Brain microvascular endothelial cell (primary cell): ENCODE measurements at regions not wholly inside any gene's neighbourhood (a gene's known extent, or its start where the extent isn't known, plus 50 kb on each side); places are given as distances from the start of the nearest gene placed in this dataset.

Source experiments
- DNase-seq: peaks from one replicate; pipeline ENCODE4 v3.0.0-alpha.2; 2020
- H3K27ac ChIP-seq: fragments of 250-450 bp; sonication (Bioruptor Pico); 2 replicates; pipeline ENCODE4 v1.5.1; 2020; ENCODE audit warnings: mild to moderate bottlenecking, moderate library complexity
- H3K27me3 ChIP-seq: fragments of 250-450 bp; sonication (Bioruptor Pico); replicated peaks from 2 replicates; pipeline ENCODE4 v1.5.1; 2020; ENCODE audit warnings: mild to moderate bottlenecking
- H3K36me3 ChIP-seq: fragments of 250-450 bp; sonication (Bioruptor Pico); replicated peaks from 2 replicates; pipeline ENCODE4 v1.5.1; 2020; ENCODE audit warnings: mild to moderate bottlenecking
- H3K4me3 ChIP-seq: 2 replicates; pipeline ENCODE4 v1.5.1; 2011; ENCODE audit warnings: low read depth, mild to moderate bottlenecking, control low read depth, low read length, moderate library complexity
- CTCF ChIP-seq: IDR thresholded peaks from 2 replicates; pipeline ENCODE4 v1.5.1; 2011; ENCODE audit warnings: low read depth, mild to moderate bottlenecking, moderate library complexity, low read length, control low read depth, inconsistent platforms; ENCODE audit errors: missing control alignments
- in situ Hi-C: cut with HindIII; loops from 2 replicates; pipeline ENCODE4 v1.10.0; 2017; ENCODE audit warnings: low sequenced_read_pairs, low pct_ligation_motif_present

- TF ChIP-seq CTCF, result no peak
- H3K27ac ChIP-seq, result no peak overlapping the region
- no peak for DNase-seq
- no peak overlapping the region for H3K4me3 ChIP-seq
- H3K36me3 ChIP-seq, result no peaks in the 10 kb centered on the region
- in situ Hi-C loops, result no loop called here
- no peaks in the 10 kb centered on the region for H3K27me3 ChIP-seq
These were observed 763.6 kb upstream of the EEF2KMT start for GRCh38 chr16:5861241-5861640.

GRCh38 chr16:5858180-5858579 is 760.6 kb upstream of the EEF2KMT start:
- H3K4me3 ChIP-seq, result no peak overlapping the region
- in situ Hi-C loops, result no loop called here
- H3K36me3 ChIP-seq, result no peaks in the 10 kb centered on the region
- no peak for TF ChIP-seq CTCF
- H3K27ac ChIP-seq, result no peak overlapping the region
- H3K27me3 ChIP-seq, result no peaks in the 10 kb centered on the region
- no peak for DNase-seq

GRCh38 chr16:5854027-5854426 is 756.4 kb upstream of the EEF2KMT start:
- no peak for TF ChIP-seq CTCF
- H3K27me3 ChIP-seq, result no peaks in the 10 kb centered on the region
- DNase-seq, result no peak
- in situ Hi-C loops, result no loop called here
- H3K36me3 ChIP-seq, result no peaks in the 10 kb centered on the region
- no peak overlapping the region for H3K27ac ChIP-seq
- no peak overlapping the region for H3K4me3 ChIP-seq

DNA sequence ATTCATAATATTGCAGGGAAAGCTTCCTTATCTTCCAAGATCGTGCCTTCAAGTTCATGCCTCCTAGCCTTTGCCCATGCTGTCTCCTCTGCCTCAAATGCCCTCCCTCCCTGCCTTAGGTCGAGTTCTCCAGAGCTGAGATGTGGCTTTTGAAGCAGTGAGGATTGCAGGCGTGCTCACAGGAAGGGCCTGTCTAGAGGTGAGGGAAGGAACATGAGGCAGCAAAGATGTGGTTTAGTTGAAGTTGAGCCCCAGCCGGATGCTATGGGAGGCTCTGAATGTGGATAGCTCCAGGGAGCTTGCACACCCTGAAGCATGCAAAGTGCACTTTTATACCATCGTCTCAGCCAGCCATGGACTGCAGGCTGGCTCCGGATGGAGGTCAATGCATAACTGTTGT is 754.6 kb upstream of the EEF2KMT start:
- Histone ChIP-seq H3K27ac (no peak overlapping the region), H3K36me3 (no peaks in the 10 kb centered on the region), H3K27me3 (no peaks in the 10 kb centered on the region), H3K4me3 (no peak overlapping the region)
- DNase-seq, result no peak
- in situ Hi-C loops, result no loop called here
- TF ChIP-seq CTCF, result no peak

DNA sequence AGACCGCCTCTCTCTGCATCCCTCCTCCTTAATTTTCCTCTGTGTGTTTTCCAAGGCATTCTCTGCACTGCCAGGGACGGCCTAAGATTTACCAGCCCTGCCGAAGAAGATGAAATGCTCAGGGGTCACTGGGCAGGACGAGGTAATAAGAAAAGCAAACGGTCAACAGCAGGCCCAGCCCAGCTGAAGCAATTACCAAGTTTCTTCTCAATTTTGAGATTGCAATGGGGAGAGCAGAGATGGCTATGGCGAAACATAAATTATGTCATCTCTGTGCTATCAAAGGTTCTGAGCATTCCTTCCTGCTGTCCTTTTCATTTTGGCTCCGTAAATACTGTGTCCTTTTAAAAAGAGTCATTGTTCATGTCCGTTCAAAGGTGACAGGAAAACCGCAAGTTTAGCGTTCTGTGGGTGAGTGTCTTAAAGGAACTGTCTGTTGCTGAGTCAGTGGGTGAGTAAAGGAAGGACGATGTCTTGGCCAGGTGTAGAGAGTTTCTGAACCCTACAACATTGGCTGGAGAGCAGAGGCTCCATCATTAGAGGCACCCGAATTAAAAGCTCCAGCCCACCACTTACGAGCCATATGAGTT is 753.9 kb upstream of the EEF2KMT start:
- Histone ChIP-seq H3K27ac (no peak overlapping the region), H3K27me3 (no peaks in the 10 kb centered on the region), H3K4me3 (no peak overlapping the region), H3K36me3 (no peaks in the 10 kb centered on the region)
- DNase-seq, result no peak
- TF ChIP-seq CTCF, result no peak
- in situ Hi-C loops, result no loop called here
